GM12872 (cell line): ENCODE measurements at regions not wholly inside any gene's neighbourhood (a gene's known extent, or its start where the extent isn't known, plus 50 kb on each side); places are given as distances from the start of the nearest gene placed in this dataset.

Experiments used
- CTCF ChIP-seq: IDR thresholded peaks from 3 replicates; pipeline ENCODE4 v1.5.1; 2011; ENCODE audit warnings: low read depth, mild to moderate bottlenecking, low read length, moderate library complexity; ENCODE audit not compliant: insufficient read depth

GRCh38 chr1:41975850-41976569 is 57.3 kb upstream of the HIVEP3 start:
- TF ChIP-seq CTCF = no peak

- no peak for TF ChIP-seq CTCF
These were observed 56.4 kb upstream of the HIVEP3 start for GRCh38 chr1:41975121-41975520.
